HFF-Myc (cell line): ENCODE measurements at regions not wholly inside any gene's neighbourhood (a gene's known extent, or its start where the extent isn't known, plus 50 kb on each side); places are given as distances from the start of the nearest gene placed in this dataset.

Source experiments
- DNase-seq: peaks from one replicate; pipeline ENCODE4 v3.0.0-alpha.2; 2011; ENCODE audit warnings: low read depth; ENCODE audit errors: extremely low read depth
- H3K4me3 ChIP-seq: replicated peaks from 2 replicates; pipeline ENCODE4 v1.5.1; 2011; ENCODE audit warnings: low read depth, mild to moderate bottlenecking, control low read depth, low read length
- TF ChIP-seq, protein P1 (sequence below): IDR thresholded peaks from 2 replicates; pipeline ENCODE4 v1.5.1; 2012; ENCODE audit warnings: mild to moderate bottlenecking, low read depth, low read length, control low read depth; ENCODE audit errors: missing control alignments

DNA sequence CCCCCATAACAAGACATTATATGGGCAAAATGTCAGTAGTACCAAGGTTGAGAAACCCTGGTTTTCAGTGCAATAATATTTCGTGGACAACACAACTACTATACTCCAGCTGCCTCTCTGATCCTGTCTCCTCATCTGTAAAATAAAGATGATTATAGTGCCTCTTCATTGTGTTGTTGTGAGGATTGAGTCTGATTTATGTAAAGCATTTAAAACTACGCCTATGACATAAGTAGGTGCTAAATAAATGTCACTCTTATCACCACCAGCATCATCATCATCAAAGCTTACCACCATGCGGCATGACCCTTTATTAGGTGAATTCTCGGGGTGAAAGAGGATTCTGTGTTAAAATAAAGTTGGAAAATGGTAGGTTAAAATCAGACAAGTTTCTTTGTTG, 67.8 kb upstream of the IFNE start:
- H3K4me3 ChIP-seq, result no peak overlapping the region
- TF ChIP-seq, protein P1, sequence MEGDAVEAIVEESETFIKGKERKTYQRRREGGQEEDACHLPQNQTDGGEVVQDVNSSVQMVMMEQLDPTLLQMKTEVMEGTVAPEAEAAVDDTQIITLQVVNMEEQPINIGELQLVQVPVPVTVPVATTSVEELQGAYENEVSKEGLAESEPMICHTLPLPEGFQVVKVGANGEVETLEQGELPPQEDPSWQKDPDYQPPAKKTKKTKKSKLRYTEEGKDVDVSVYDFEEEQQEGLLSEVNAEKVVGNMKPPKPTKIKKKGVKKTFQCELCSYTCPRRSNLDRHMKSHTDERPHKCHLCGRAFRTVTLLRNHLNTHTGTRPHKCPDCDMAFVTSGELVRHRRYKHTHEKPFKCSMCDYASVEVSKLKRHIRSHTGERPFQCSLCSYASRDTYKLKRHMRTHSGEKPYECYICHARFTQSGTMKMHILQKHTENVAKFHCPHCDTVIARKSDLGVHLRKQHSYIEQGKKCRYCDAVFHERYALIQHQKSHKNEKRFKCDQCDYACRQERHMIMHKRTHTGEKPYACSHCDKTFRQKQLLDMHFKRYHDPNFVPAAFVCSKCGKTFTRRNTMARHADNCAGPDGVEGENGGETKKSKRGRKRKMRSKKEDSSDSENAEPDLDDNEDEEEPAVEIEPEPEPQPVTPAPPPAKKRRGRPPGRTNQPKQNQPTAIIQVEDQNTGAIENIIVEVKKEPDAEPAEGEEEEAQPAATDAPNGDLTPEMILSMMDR, result no peak
- DNase-seq, result no peak

DNA sequence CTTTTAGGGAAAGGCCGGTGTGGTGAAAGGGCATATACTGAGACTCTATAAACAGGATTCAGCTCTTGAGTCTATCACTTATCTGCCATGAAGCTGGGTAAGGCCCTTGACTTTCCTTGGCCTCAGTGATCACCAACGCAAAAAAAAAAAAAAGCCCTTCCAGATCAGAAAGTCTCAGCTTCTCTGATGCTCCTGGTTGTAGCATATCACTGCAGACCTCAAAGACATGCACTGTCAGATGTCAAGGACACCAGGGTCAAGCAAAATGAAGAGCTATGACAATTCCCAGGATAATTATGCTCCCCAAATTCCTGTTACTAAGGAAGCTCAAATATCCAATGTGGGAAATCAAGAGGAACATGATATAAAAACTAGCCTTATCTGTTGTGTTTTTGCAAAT, 68.3 kb upstream of the IFNE start:
- TF ChIP-seq, protein P1, result no peak
- H3K4me3 ChIP-seq, result no peak overlapping the region
- DNase-seq, result no peak

DNA sequence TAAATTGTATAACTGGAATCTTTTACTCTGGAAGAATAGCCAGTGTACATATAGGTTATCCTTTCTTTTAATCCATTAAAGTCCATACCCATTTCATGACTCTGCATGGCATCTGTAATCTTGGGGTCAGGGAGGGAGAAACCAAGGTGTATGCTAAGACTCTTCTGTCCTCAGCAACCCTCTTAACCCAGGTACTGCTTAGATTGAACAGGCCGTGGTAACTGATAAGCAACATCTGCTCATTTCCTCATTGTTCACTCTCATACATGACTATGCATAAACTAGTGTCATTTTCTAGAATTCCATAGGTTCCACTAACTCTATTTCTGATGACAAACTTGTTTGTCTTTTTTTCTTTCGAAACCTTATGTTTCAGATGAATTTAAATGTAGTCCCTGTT, 69.3 kb upstream of the IFNE start:
- DNase-seq, result no peak
- H3K4me3 ChIP-seq, result no peak overlapping the region
- TF ChIP-seq, protein P1, result no peak

DNA sequence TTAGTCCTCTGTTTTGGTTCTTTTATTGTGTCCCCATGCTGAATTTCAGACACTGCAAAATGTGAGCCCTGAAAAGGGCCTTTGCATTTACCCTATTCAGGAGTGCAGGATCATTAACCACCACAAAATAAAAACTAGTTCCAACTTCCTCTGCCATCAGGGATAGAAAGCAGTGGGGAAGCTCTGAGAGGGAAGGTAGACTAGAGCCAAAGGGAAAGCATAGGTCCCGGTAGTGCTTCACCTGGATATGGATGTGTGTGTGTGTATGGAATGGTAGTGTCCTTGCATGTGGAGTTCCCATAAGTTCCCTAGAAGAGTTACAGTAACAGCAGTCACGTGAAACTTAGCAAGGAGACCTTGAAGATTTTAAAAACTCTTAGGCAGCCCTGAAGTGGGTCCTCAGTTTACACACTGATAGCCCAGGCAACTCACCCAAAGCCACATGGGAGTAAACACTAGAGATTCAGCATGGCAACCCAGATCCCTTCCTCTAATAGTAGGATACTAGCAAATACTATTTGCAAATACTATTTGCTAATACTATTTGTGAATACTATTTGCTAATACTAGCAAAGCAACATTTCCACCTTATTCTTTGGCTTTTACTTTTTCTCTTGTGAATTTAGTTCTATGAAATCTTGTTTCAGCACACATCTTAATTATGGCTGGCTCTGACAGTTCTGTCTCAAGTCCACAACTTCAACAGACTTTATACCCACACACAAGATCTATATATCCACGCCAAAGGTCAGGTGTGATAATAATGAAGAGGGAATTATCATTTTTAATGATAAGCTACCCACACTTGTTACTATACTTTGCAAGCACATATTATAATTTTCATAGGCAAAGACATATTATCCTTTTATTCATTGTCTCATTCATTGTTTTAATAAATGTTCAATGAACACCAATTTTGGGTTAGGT, 70.4 kb upstream of the IFNE start:
- TF ChIP-seq, protein P1, result no peak
- DNase-seq, result no peak
- no peak overlapping the region for H3K4me3 ChIP-seq

DNA sequence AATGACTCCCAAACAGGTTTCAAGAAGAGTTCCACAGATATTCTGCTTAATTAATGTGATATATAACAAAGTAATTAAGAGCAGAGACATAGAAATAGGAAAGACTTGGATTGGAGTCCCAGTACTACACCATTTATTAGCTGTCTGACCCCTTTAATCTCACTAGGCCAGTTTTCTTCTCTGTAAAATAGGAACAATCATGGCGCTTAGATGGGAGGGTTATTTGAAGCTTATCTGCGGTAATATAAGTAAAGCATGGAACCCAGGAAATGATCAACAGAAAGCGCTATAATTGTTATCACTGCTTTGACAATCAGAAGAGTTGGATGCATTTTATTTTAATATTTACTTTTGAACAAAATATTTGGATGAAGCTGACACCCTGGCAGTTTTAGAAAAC, 71.3 kb upstream of the IFNE start:
- H3K4me3 ChIP-seq, result no peak overlapping the region
- DNase-seq, result no peak
- TF ChIP-seq, protein P1, result no peak

DNA sequence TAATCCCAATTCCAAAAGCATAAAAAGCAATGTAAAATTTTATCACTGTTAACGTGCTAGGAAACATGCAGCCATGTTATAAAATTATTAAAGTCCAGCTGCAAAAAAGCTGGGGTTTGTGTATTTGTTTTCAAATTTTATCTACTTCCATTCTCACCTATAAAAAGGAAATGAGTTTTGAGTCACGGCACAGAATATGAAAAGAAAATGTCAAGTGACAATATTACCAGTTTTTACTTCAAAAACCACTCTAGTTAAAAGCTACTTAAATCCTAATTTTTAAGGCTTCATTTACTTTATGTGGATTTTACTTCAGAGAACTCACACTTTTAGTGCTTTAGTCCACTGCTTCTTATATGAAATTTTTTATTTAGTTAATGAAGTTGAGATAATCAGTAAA, 72.7 kb upstream of the IFNE start:
- no peak overlapping the region for H3K4me3 ChIP-seq
- TF ChIP-seq, protein P1, result no peak
- no peak for DNase-seq

DNA sequence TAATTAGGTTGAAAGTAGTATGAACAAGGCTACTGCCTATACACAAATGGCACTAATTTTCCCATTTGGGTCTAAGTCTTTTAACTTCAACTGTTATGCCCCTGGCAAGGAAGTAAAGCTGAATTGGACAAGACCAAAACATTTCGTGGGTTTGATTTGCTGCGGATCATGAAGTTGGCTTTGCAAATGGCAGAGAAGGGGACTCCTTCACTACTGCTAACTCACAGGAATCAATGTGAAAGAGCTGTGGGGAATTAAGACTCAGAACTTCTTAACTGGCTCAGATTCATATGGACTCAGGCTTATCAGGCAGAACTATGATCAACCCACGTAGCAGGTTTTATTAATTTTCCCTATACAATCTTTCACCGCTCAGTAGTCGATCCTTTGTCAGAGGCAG, 73.8 kb upstream of the IFNE start:
- TF ChIP-seq, protein P1, result no peak
- no peak for DNase-seq
- H3K4me3 ChIP-seq, result peak overlapping the region; percentile 86
